NCI-H748 treated with DMSO at 0.1 percent for 48 hours (cell line): ENCODE measurements at regions not wholly inside any gene's neighbourhood (a gene's known extent, or its start where the extent isn't known, plus 50 kb on each side); places are given as distances from the start of the nearest gene placed in this dataset.
"Not testable (repeated sequence)": the region's sequence is repeated elsewhere in the genome, so short reads cannot be mapped to it uniquely, and the experiment has no call there.

Experiments
- DNase-seq: peaks from one replicate; lab custom pipeline; 2025; lab: John Stamatoyannopoulos, UW

GRCh38 chr1:30095451-30096025 lies 627.8 kb downstream of the MATN1 start:
- no peak for DNase-seq

DNA sequence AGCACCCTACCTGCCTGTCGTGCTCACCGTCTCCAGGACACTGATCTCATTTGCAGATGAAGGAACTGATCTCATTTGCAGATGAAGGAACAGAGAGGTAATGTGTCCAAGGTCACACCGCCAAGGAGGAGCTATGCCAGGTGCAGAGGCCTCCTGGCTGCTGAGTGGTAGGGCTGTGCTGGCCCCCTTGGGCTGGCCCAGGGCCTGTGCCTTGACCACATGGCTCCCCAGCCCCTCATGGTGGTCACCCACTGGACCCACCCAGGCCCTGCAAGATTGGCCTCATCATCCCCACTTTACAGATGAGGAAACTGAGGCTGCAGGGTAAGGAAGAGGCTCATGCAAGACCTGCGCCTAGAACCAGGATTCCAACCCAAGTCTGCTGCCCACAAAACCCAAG lies 628.3 kb downstream of the MATN1 start:
- DNase-seq: no peak

DNA sequence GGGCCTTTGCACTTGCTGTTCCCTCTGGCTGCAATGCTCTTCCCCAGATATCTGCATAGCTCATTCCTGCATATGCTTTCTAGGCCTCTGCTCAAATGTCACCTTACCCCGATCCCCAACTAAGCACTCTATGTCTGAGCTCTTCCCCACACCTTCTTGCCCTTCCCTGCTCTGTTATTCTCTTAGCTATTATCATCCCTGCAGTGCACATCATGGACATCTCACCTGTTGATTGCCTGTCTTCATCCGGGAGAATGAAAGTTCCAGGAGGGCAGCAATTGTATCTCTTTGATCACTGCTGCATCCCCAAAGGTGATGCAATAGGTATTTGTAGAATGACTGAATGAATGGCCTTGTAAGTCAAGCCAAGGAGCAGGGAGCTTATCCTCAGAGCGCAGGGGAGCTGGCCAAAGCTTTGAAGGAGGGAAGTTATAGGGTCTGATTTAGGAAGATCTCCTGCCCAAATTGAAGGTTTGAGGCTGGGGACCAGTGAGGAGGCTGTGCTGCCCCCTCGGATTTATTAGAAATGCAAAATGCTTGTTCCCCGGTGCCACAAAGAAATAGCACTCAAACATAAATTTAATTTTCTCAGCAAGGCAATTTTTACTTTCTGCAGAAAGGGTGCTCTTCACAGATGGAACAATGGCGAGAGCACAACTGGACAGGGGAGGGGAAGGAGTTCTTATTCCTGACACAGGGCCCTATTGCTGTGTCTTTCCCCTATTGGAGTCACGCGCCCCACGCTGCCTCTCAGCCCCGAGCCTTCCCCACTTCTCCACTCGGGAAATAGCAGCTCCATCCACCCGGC lies 631.1 kb downstream of the MATN1 start:
- no peak for DNase-seq

DNA sequence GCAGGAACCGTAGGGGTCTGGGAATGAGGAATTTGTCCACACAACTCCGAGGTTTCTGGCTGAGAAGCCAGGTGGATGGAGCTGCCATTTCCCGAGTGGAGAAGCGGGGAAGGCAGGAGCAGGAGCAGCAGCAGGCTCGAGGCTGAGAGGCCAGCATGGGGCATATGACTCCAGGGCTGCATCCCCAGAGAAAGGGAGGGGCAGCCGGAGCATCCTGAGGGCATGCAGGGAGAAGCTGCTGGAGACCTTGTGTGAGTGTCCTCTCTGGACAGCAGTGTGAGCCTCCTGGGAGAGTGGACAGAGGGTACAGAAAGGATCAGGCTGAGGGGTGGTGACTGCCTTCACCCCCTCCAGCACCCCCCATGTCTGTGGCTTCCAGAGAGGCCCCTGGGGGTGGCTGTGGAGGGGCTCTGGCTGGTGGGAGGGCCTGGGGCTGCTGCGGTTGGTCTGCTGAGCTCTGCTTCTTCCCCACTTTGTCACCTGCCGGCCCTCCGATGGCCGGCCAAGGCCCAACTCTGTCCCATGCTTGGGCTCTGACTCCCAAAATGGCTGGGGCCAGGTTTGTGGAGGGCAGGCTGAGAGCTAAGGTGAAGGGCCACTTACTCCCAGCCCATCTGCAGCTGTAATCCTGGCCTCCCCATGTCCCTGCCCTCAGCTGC lies 633.1 kb downstream of the MATN1 start:
- no peak for DNase-seq

- DNase-seq: no peak
Measured at GRCh38 chr1:30089024-30089430, 634.4 kb downstream of the MATN1 start.

DNA sequence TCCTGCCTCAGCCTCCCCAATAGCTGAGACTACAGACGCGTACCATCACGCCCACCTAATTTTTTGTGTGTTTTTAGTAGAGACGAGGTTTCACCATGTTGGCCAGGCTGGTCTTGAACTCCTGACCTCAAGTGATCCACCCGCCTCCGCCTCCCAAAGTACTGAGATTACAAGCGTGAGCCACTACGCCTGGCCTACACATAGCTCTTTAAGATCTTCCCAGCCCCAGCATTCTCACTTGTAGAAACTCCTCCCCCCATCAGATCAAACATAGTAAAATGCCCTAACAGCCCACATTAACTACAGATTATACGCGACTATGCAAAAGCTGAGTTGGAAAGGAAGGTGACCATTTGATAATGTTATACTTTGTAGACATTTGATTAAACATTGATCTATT lies 634.8 kb downstream of the MATN1 start:
- no peak for DNase-seq

DNA sequence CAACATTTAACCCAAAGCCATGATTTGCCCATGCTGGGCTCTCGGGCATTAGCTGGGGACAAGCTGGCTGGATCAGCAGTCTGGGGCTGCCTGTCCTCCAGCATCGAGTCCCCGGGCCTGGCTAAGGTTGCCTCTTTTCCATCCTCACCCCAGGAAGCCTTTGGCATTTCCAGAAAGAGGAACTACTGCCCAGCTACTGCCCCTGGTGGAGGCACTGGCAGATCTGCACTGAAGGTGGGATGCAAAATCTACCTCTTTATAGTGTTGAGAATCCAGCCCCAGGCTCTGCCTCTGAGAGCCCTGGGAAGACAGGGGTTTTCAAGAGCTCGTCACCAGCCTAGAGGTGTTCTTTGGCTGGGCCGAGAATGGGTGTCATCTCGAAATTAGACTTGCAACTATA lies 635.9 kb downstream of the MATN1 start:
- no peak for DNase-seq

GRCh38 chr1:30085811-30086770 lies 637.3 kb downstream of the MATN1 start:
- no peak for DNase-seq

GRCh38 chr1:30084909-30085571 lies 638.3 kb downstream of the MATN1 start:
- DNase-seq: no peak

DNA sequence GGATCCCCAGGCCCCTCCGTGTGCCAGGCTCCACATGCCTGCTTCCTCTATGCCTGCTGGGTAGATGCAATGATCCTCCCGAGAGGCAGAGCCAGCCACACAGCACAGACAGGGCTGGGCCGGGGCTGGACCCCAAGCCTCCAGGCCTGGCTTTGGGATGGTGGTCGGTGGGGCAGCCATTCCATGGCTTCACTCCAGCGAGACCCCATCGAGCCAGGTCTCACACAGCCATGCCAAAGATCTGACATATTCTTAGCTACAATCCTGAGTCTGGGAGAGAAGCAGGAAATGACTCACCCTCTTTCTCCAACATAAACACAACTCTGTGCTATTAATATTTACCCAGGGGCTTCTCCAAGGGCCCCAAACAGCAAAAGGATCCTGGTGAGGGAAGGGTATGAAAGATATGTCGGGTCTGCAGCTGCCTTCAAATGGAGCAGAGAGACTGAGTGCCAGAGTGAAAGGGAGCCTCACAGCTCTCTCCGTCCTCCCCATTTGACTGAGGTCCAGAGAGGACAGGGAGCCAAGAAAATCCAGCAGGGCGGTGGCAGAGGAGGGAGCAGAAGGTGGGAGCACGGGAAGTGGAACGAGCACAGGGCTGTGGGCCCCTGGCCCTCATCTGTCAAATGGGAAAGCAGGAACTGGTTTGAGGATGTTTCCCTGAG lies 639.5 kb downstream of the MATN1 start:
- no peak for DNase-seq

DNA sequence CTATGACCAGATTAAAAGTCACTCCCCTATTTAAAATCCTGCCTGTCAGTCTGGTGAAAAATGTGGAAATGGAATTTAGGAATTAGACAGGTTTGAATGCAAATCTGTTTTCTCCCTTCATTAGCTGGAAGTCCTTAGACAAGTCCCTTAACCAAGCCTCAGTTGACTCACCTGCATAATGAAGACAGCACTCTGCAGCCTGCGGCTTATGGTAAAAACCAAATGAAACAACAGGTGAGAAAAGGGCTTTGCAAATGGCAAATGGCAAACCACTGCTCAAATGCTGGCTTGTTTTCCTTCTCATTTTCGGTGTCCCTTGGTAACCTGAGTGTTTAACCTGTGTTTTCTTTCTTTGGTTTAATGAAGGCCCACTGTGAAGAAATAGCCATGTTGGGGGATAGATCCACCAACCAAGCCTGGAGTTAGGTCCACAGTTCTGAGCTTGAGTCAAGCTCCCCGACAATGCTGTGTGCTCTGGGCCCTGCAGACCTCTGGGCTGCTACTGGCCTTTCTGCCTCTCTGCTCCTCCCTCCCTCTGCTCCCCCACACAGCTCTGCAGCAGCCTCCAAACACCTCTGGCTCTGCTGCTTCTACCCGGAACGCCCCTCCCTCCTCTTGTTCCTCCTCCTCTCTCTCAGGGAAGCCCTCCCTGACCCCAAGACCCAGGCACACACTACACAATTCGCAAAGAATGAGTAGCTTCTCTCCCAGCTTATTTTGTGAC lies 641.8 kb downstream of the MATN1 start:
- DNase-seq: no peak

DNA sequence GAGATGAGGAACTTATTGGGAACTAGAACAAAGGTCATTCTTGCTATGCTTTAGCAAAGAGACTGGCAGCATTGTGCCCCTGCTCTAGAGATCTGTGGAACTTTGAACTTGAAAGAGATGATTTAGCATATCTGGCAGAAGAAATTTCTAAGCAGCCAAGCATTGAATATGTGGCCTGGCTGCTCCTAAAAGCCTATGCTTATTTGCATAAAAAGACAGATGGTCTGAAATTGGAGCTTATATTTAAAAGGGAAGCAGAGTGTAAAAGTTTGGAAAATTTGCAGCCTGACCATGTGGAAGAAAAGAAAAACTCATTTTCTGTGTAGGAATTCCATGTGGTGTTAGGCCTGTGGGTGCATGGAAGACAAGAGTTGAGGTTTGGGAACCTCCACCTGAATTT lies 647.5 kb downstream of the MATN1 start:
- DNase-seq: not testable (repeated sequence)

- DNase-seq: no peak
Measured at GRCh38 chr1:30068787-30069472, 654.5 kb downstream of the MATN1 start.

- DNase-seq: no peak
Measured at GRCh38 chr1:30064547-30064946, 658.8 kb downstream of the MATN1 start.

DNA sequence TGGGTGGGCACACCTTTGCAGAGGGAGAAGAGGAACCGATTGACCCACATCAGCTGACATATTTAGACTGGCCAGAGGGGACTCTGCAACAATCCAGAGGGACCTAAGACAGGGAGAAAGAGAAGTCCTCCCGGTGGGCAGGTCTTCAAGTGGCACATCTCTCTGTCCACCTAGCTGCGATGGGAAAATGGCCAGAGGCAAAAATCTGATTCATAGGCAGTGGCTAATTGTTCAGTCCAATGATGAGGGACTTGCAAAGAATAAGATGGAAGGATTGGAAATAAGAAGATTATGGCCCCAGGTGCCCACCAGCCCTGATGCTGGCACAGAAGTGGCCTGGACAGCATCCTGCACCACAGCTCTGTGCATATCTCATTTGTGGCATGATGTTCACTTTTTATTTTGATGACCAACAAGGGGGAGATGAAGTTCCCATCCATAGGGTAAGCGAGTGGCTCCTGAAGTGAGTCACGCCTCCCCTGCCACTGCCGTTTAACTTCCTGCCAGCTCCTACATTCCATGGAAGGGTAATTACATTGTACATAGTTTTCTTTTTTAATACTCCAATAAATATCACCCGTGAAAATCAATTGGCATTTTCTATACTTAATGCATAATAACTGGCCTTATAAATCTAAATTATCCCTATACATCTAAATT lies 659.6 kb downstream of the MATN1 start:
- DNase-seq: no peak

GRCh38 chr1:30061292-30062220 lies 661.8 kb downstream of the MATN1 start:
- DNase-seq: no peak

GRCh38 chr1:30060738-30061137 lies 662.6 kb downstream of the MATN1 start:
- no peak for DNase-seq

DNA sequence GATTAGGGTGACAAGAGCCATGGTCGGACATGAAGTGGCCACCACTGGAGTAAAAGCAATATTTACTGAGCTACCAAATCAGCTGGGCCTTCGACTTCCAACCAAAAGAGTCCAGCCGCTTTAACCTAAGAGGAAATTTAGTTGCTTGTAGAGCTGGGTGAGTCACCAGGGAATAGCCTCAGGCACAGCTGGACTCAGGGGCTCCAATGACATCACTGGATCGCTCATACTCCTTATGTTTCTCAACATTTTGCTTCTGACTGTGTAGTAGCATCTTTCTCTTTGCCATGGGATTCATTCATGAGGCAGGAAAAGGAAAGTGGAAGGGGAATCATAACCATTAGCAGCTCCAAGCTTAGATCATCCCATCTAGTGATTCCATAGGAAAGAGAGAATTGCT lies 664.4 kb downstream of the MATN1 start:
- no peak for DNase-seq
